ENCODE measurements at regions not wholly inside any gene's neighbourhood (a gene's known extent, or its start where the extent isn't known, plus 50 kb on each side); places are given as distances from the start of the nearest gene placed in this dataset.
"Not testable (repeated sequence)": the region's sequence is repeated elsewhere in the genome, so short reads cannot be mapped to it uniquely, and the experiment has no call there.

GRCh38 chr4:151563194-151563593 is 154.2 kb downstream of the FHIP1A start:
- no peak for DNase-seq

GRCh38 chr4:151564321-151564720 is 155.3 kb downstream of the FHIP1A start:
- DNase-seq, result no peak

- DNase-seq, result no peak
Observed at GRCh38 chr4:151565583-151565982, 156.6 kb downstream of the FHIP1A start.

GRCh38 chr4:151566053-151566452 is 157.1 kb downstream of the FHIP1A start:
- no peak for DNase-seq

- DNase-seq, result no peak
Observed at GRCh38 chr4:151567056-151567455, 158.1 kb downstream of the FHIP1A start.

- DNase-seq, result no peak
Observed at GRCh38 chr4:151568966-151569365, 160.0 kb downstream of the FHIP1A start.

GRCh38 chr4:151569650-151570049 is 160.7 kb downstream of the FHIP1A start:
- no peak for DNase-seq

GRCh38 chr4:151573474-151573873 is 164.5 kb downstream of the FHIP1A start:
- DNase-seq, result no peak

GRCh38 chr4:151573945-151574344 is 165.0 kb downstream of the FHIP1A start:
- DNase-seq, result no peak

GRCh38 chr4:151574968-151575367 is 166.0 kb downstream of the FHIP1A start:
- DNase-seq, result no peak

- DNase-seq, result no peak
Observed at GRCh38 chr4:151575646-151576045, 166.7 kb downstream of the FHIP1A start.

GRCh38 chr4:151576627-151577026 is 167.7 kb downstream of the FHIP1A start:
- no peak for DNase-seq

GRCh38 chr4:151581570-151581969 is 172.6 kb downstream of the FHIP1A start:
- no peak for DNase-seq

- no peak for DNase-seq
Observed at GRCh38 chr4:151582098-151582497, 173.1 kb downstream of the FHIP1A start.

GRCh38 chr4:151583157-151583914 is 174.4 kb downstream of the FHIP1A start:
- no peak for DNase-seq

GRCh38 chr4:151584101-151584500 is 175.1 kb downstream of the FHIP1A start:
- no peak for DNase-seq

- DNase-seq, result not testable (repeated sequence)
Observed at GRCh38 chr4:151595629-151596028, 165.2 kb downstream of the GATB start.

- not testable (repeated sequence) for DNase-seq
Observed at GRCh38 chr4:151597691-151598090, 163.1 kb downstream of the GATB start.

- no peak for DNase-seq
Observed at GRCh38 chr4:151599863-151600262, 160.9 kb downstream of the GATB start.

- DNase-seq, result no peak
Observed at GRCh38 chr4:151600432-151600831, 160.4 kb downstream of the GATB start.

- no peak for DNase-seq
Observed at GRCh38 chr4:151603377-151603776, 157.4 kb downstream of the GATB start.

- no peak for DNase-seq
Observed at GRCh38 chr4:151604238-151604637, 156.6 kb downstream of the GATB start.

GRCh38 chr4:151605215-151605614 is 155.6 kb downstream of the GATB start:
- DNase-seq, result no peak

- no peak for DNase-seq
Observed at GRCh38 chr4:151606061-151606460, 154.7 kb downstream of the GATB start.

- no peak for DNase-seq
Observed at GRCh38 chr4:151610229-151610628, 150.6 kb downstream of the GATB start.
